ENCODE measurements at regions not wholly inside any gene's neighbourhood (a gene's known extent, or its start where the extent isn't known, plus 50 kb on each side); places are given as distances from the start of the nearest gene placed in this dataset.

DNA sequence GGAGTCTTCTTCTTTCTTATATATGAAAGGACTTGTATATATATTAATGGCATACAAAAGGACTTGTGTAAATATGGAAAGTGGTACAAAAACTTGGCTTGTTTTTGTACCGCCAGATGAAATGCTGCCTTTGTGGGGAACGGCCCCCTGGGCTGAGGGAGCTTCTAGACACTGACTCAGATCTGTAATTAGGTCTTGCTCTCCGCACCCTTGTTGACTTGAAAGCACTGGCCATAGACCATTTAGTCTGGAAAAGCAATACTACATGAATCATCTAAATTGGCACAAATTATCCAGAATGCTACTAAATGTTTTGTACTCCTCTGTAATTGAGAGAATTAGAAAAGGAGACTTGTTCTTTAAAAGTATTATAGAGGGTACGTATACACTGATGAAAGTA lies 399.9 kb upstream of the RGS6 start:
- POLR2A ChIA-PET: no interaction called here
- Mint-ChIP-seq H3K9me3 (no peaks in the 10 kb centered on the region), H3K27ac (no peak overlapping the region; the same call in 1 of the 2 replicates), H3K4me1 (peaks cover 39% of the 10 kb centered on the region), H3K4me3 (no peak overlapping the region), H3K36me3 (peaks cover 13% of the 10 kb centered on the region), H3K27me3 (ENCODE audit: low read depth) (no peaks in the 10 kb centered on the region)
- CTCF ChIA-PET: interaction anchor here (1.0 kb wide), 1 partner anchor 221 kb away, joined by 3 read pairs; no protein-coding TSS in a partner anchor
- ATAC-seq (no peak), DNase-seq (ENCODE audit: low spot score) (no peak)
- TF ChIP-seq PRDM15 (CRISPR knock-in tag; IDR thresholded peaks at IDR 0.05) (no peak), AFF4 (CRISPR knock-in tag; IDR thresholded peaks at IDR 0.05; ENCODE audit: borderline replicate concordance) (no peak), ESRRA (CRISPR knock-in tag; IDR thresholded peaks at IDR 0.05; ENCODE audit: borderline replicate concordance) (no peak), CDX4 (CRISPR knock-in tag; IDR thresholded peaks at IDR 0.05; ENCODE audit: borderline replicate concordance) (no peak), ZNF671 (CRISPR knock-in tag; IDR thresholded peaks at IDR 0.05) (no peak), KAT7 (CRISPR knock-in tag; IDR thresholded peaks at IDR 0.05; ENCODE audit: borderline replicate concordance) (no peak), TCF7 (CRISPR knock-in tag; IDR thresholded peaks at IDR 0.05; ENCODE audit: low read depth) (no peak), TEAD1 (CRISPR knock-in tag; IDR thresholded peaks at IDR 0.05) (no peak), JAZF1 (CRISPR knock-in tag; IDR thresholded peaks at IDR 0.05) (no peak), NR3C1 (CRISPR knock-in tag; conservative IDR thresholded peaks at IDR 0.05; ENCODE audit: low read depth) (no peak)
- TF ChIP-seq, protein P1, sequence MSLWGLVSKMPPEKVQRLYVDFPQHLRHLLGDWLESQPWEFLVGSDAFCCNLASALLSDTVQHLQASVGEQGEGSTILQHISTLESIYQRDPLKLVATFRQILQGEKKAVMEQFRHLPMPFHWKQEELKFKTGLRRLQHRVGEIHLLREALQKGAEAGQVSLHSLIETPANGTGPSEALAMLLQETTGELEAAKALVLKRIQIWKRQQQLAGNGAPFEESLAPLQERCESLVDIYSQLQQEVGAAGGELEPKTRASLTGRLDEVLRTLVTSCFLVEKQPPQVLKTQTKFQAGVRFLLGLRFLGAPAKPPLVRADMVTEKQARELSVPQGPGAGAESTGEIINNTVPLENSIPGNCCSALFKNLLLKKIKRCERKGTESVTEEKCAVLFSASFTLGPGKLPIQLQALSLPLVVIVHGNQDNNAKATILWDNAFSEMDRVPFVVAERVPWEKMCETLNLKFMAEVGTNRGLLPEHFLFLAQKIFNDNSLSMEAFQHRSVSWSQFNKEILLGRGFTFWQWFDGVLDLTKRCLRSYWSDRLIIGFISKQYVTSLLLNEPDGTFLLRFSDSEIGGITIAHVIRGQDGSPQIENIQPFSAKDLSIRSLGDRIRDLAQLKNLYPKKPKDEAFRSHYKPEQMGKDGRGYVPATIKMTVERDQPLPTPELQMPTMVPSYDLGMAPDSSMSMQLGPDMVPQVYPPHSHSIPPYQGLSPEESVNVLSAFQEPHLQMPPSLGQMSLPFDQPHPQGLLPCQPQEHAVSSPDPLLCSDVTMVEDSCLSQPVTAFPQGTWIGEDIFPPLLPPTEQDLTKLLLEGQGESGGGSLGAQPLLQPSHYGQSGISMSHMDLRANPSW (CRISPR knock-in tag; conservative IDR thresholded peaks at IDR 0.05; ENCODE audit: low read depth): no peak
- TF ChIP-seq, protein P2, sequence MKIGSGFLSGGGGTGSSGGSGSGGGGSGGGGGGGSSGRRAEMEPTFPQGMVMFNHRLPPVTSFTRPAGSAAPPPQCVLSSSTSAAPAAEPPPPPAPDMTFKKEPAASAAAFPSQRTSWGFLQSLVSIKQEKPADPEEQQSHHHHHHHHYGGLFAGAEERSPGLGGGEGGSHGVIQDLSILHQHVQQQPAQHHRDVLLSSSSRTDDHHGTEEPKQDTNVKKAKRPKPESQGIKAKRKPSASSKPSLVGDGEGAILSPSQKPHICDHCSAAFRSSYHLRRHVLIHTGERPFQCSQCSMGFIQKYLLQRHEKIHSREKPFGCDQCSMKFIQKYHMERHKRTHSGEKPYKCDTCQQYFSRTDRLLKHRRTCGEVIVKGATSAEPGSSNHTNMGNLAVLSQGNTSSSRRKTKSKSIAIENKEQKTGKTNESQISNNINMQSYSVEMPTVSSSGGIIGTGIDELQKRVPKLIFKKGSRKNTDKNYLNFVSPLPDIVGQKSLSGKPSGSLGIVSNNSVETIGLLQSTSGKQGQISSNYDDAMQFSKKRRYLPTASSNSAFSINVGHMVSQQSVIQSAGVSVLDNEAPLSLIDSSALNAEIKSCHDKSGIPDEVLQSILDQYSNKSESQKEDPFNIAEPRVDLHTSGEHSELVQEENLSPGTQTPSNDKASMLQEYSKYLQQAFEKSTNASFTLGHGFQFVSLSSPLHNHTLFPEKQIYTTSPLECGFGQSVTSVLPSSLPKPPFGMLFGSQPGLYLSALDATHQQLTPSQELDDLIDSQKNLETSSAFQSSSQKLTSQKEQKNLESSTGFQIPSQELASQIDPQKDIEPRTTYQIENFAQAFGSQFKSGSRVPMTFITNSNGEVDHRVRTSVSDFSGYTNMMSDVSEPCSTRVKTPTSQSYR (CRISPR knock-in tag; IDR thresholded peaks at IDR 0.05): no peak
- TF ChIP-seq, protein P3, sequence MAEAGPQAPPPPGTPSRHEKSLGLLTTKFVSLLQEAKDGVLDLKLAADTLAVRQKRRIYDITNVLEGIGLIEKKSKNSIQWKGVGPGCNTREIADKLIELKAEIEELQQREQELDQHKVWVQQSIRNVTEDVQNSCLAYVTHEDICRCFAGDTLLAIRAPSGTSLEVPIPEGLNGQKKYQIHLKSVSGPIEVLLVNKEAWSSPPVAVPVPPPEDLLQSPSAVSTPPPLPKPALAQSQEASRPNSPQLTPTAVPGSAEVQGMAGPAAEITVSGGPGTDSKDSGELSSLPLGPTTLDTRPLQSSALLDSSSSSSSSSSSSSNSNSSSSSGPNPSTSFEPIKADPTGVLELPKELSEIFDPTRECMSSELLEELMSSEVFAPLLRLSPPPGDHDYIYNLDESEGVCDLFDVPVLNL (CRISPR knock-in tag; IDR thresholded peaks at IDR 0.05; ENCODE audit: borderline replicate concordance, low read depth): no peak
- TF ChIP-seq, protein P4, sequence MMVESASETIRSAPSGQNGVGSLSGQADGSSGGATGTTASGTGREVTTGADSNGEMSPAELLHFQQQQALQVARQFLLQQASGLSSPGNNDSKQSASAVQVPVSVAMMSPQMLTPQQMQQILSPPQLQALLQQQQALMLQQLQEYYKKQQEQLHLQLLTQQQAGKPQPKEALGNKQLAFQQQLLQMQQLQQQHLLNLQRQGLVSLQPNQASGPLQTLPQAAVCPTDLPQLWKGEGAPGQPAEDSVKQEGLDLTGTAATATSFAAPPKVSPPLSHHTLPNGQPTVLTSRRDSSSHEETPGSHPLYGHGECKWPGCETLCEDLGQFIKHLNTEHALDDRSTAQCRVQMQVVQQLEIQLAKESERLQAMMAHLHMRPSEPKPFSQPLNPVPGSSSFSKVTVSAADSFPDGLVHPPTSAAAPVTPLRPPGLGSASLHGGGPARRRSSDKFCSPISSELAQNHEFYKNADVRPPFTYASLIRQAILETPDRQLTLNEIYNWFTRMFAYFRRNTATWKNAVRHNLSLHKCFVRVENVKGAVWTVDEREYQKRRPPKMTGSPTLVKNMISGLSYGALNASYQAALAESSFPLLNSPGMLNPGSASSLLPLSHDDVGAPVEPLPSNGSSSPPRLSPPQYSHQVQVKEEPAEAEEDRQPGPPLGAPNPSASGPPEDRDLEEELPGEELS (CRISPR knock-in tag; IDR thresholded peaks at IDR 0.05): no peak

Measured in WTC11 (cell line).